ENCODE measurements at regions not wholly inside any gene's neighbourhood (a gene's known extent, or its start where the extent isn't known, plus 50 kb on each side); places are given as distances from the start of the nearest gene placed in this dataset.

DNA sequence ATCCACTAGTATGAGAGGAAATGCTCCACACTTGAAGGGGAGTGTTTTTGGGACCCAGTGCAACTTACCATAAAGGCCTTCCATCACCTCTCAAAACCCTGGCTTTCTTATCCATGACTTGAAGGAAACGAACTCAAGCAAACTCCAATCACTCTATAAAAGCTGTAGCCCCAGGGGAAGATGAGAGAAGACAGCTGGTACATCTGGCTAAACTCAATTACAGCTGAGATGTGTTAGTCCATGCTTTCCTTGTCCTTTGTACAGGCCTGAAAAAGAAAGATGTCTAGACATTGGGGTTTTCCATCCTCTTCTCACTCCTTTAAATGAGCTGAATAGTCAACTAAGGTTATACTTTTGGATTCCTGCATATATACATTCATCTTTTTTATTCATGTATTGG is 89.5 kb upstream of the ANKRD30A start:
- Histone ChIP-seq H3K18ac (ENCODE audit: low read depth, low read length) (no peak overlapping the region), H4K5ac (ENCODE audit: low read depth, low read length) (no peak overlapping the region), H3K27me3 (ENCODE audit: control insufficient read depth, insufficient read depth, low read length) (no peaks in the 10 kb centered on the region), H4K20me1 (ENCODE audit: insufficient read depth, low read length) (no peaks in the 10 kb centered on the region), H4K8ac (ENCODE audit: low read depth in 2 of 2, low read length in 2 of 2) (no peak overlapping the region), H3K14ac (replicated peaks; ENCODE audit: low read depth, low read length) (no peak overlapping the region), H3K23ac (ENCODE audit: low read depth, low read length) (no peak overlapping the region), H3K4me3 (ENCODE audit: insufficient read depth, low read depth, low read length) (no peak overlapping the region), H3K27ac (ENCODE audit: insufficient read depth, low read length) (no peak overlapping the region), H3K9ac (ENCODE audit: low read depth, low read length) (no peak overlapping the region), H3K4me1 (ENCODE audit: control insufficient read depth, insufficient read depth, low read length) (no peaks in the 10 kb centered on the region), H2BK15ac (ENCODE audit: low read depth, low read length) (no peak overlapping the region), H3K9me1 (ENCODE audit: insufficient read depth, low read length) (no peaks in the 10 kb centered on the region), H2BK20ac (ENCODE audit: low read depth, low read length) (no peak overlapping the region), H2AK9ac (replicated peaks; ENCODE audit: low read depth, low read length, poor library complexity) (no peak overlapping the region), H3K9me3 (ENCODE audit: control insufficient read depth, insufficient read depth, low read length) (peaks cover 4% of the 10 kb centered on the region; the same call in 1 of the 2 replicates), H3K79me1 (ENCODE audit: low read depth in 1 of 2, low read length in 2 of 2) (no peaks in the 10 kb centered on the region), H2BK5ac (ENCODE audit: low read depth, low read length, poor library complexity, severe bottlenecking) (no peak overlapping the region), H3K36me3 (ENCODE audit: control insufficient read depth, insufficient read depth, low read length) (no peaks in the 10 kb centered on the region), H4K91ac (ENCODE audit: insufficient read depth, low read depth, low read length) (no peak overlapping the region), H2AK5ac (ENCODE audit: low read depth, low read length) (no peak overlapping the region), H3K4me2 (ENCODE audit: low read depth, low read length) (no peak overlapping the region), H2AFZ (replicated peaks; ENCODE audit: low read length, poor library complexity) (no peak overlapping the region), H2BK120ac (ENCODE audit: low read depth, low read length) (no peak overlapping the region), H3K4ac (ENCODE audit: low read depth, low read length) (no peak overlapping the region), H3K56ac (ENCODE audit: extremely low read depth, insufficient read depth, low read length) (no peak overlapping the region)
- ChIA-PET POLR2A (ENCODE audit: unreplicated experiment) (no interaction called here), CTCF (no interaction called here)
- intact Hi-C loops (cut with micrococcal nuclease) = no loop called here
- no CpG with 5 or more reads among the region's 1 CpG for WGBS, 2 experiments (ENCODE audit: extremely low coverage in 2 of 2, insufficient read length in 1 of 2)
- no peak for TF ChIP-seq CHD1 (IDR thresholded peaks at IDR 0.05; ENCODE audit: low read depth, low read length)
- TF ChIP-seq MXI1 (IDR thresholded peaks at IDR 0.05; ENCODE audit: borderline replicate concordance, low read depth, low read length) = no peak
- TF ChIP-seq RAD21 (IDR thresholded peaks at IDR 0.05; ENCODE audit: low read length) = no peak
- no peak for TF ChIP-seq FOS (IDR thresholded peaks at IDR 0.05; ENCODE audit: low read depth, low read length)
- no peak for TF ChIP-seq CEBPB (IDR thresholded peaks at IDR 0.05; ENCODE audit: low read depth, low read length)
- TF ChIP-seq CTCF (conservative IDR thresholded peaks at IDR 0.05; ENCODE audit: low read depth, low read length) = no peak
- TF ChIP-seq SMC3 (IDR thresholded peaks at IDR 0.05; ENCODE audit: low read depth, low read length) = no peak
- no peak for TF ChIP-seq RFX5 (IDR thresholded peaks at IDR 0.05; ENCODE audit: low read depth, low read length)
- TF ChIP-seq, protein P1, sequence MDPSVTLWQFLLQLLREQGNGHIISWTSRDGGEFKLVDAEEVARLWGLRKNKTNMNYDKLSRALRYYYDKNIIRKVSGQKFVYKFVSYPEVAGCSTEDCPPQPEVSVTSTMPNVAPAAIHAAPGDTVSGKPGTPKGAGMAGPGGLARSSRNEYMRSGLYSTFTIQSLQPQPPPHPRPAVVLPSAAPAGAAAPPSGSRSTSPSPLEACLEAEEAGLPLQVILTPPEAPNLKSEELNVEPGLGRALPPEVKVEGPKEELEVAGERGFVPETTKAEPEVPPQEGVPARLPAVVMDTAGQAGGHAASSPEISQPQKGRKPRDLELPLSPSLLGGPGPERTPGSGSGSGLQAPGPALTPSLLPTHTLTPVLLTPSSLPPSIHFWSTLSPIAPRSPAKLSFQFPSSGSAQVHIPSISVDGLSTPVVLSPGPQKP (IDR thresholded peaks at IDR 0.05; ENCODE audit: borderline replicate concordance, low read depth, low read length) = no peak
- no peak for TF ChIP-seq MAZ (IDR thresholded peaks at IDR 0.05; ENCODE audit: borderline replicate concordance, low read depth, low read length)
- TF ChIP-seq NFE2L2 (IDR thresholded peaks at IDR 0.05; ENCODE audit: low read depth, low read length) = no peak
- TF ChIP-seq, protein P2, sequence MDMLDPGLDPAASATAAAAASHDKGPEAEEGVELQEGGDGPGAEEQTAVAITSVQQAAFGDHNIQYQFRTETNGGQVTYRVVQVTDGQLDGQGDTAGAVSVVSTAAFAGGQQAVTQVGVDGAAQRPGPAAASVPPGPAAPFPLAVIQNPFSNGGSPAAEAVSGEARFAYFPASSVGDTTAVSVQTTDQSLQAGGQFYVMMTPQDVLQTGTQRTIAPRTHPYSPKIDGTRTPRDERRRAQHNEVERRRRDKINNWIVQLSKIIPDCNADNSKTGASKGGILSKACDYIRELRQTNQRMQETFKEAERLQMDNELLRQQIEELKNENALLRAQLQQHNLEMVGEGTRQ (IDR thresholded peaks at IDR 0.05; ENCODE audit: low read depth, low read length) = no peak
- TF ChIP-seq BHLHE40 (IDR thresholded peaks at IDR 0.05; ENCODE audit: low read depth, low read length) = no peak
- TF ChIP-seq MAFK (IDR thresholded peaks at IDR 0.05; ENCODE audit: low read depth, low read length) = no peak
- TF ChIP-seq POLR2A (IDR thresholded peaks at IDR 0.05; ENCODE audit: low read depth, low read length) = no peak
- TF ChIP-seq RCOR1 (IDR thresholded peaks at IDR 0.05; ENCODE audit: insufficient replicate concordance, low read length) = no peak
- in situ Hi-C loops (cut with MboI; ENCODE audit: low sequenced_read_pairs) = no loop called here
- no TSS peak for BruUV-seq (replicated peaks)
- DNase-seq (no peak), ATAC-seq (ENCODE audit: low read depth) (no peak)
- dilution Hi-C loops (cut with HindIII; ENCODE audit: low sequenced_read_pairs, unreplicated experiment) = no loop called here

Data from IMR-90 (cell line).